Right renal pelvis (tissue), 4 donors: ENCODE measurements at regions not wholly inside any gene's neighbourhood (a gene's known extent, or its start where the extent isn't known, plus 50 kb on each side); places are given as distances from the start of the nearest gene placed in this dataset.
"Not testable (repeated sequence)": the region's sequence is repeated elsewhere in the genome, so short reads cannot be mapped to it uniquely, and the experiment has no call there.

ENCODE experiments used
- DNase-seq, 4 donors: peaks; one replicate each; pipeline ENCODE4 v3.0.0-alpha.2; 2013; ENCODE audit warnings: low read depth in 4 of 4, low spot score in 3 of 4, missing footprints in 1 of 4

GRCh38 chr6:145564553-145564952 lies 170.8 kb downstream of the EPM2A start:
- DNase-seq: no peak

GRCh38 chr6:145567684-145568252 lies 167.6 kb downstream of the EPM2A start:
- DNase-seq: no peak

GRCh38 chr6:145569140-145569539 lies 166.2 kb downstream of the EPM2A start:
- DNase-seq: no peak

DNA sequence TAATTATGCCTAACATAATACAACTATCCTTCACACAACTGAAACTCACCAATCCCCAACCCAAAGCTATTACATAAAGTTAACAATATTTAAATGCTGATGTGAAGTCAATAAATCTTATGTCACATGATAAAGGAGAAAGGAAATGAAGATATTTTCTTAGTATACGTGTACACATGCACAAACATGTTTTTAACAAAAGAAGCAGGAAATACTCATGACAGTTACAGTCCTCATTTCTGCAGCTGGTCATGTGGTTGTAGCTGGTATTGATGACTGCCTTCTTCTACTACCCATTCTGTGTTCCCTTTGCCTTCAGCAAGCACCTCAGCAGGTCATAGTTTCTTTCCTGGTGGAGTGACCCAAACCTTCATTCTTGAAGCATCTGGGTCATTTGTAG lies 165.0 kb downstream of the EPM2A start:
- not testable (repeated sequence) for DNase-seq

- not testable (repeated sequence) for DNase-seq
These were observed 161.1 kb downstream of the EPM2A start for GRCh38 chr6:145574269-145574668.
